ENCODE measurements at regions not wholly inside any gene's neighbourhood (a gene's known extent, or its start where the extent isn't known, plus 50 kb on each side); places are given as distances from the start of the nearest gene placed in this dataset.
A peak's percentile ranks its signal among the peaks of the same experiment; 100 is the strongest.
"Not testable (repeated sequence)": the region's sequence is repeated elsewhere in the genome, so short reads cannot be mapped to it uniquely, and the experiment has no call there.

DNA sequence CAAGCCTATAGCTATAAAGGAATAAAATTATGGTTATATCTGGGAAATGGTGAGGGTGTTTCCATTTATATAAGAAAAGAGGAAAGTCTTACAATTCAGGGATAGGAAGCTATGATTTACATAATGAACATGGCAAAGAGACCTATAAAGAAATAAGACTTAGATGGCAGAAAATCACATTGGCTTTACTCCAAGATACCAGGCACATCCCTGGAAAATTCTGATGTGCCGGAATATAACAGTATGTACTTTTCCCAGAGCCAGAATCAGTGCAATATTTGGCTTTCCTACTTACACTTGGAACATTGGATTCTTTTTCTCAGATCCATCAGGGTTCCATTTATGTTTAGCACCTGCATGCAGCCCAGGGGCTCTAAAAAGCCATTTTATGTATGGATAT lies 357.8 kb downstream of the CETN3 start:
- TF ChIP-seq, protein P1, sequence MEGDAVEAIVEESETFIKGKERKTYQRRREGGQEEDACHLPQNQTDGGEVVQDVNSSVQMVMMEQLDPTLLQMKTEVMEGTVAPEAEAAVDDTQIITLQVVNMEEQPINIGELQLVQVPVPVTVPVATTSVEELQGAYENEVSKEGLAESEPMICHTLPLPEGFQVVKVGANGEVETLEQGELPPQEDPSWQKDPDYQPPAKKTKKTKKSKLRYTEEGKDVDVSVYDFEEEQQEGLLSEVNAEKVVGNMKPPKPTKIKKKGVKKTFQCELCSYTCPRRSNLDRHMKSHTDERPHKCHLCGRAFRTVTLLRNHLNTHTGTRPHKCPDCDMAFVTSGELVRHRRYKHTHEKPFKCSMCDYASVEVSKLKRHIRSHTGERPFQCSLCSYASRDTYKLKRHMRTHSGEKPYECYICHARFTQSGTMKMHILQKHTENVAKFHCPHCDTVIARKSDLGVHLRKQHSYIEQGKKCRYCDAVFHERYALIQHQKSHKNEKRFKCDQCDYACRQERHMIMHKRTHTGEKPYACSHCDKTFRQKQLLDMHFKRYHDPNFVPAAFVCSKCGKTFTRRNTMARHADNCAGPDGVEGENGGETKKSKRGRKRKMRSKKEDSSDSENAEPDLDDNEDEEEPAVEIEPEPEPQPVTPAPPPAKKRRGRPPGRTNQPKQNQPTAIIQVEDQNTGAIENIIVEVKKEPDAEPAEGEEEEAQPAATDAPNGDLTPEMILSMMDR (IDR thresholded peaks at IDR 0.05; ENCODE audit: low read depth, low read length): no peak

DNA sequence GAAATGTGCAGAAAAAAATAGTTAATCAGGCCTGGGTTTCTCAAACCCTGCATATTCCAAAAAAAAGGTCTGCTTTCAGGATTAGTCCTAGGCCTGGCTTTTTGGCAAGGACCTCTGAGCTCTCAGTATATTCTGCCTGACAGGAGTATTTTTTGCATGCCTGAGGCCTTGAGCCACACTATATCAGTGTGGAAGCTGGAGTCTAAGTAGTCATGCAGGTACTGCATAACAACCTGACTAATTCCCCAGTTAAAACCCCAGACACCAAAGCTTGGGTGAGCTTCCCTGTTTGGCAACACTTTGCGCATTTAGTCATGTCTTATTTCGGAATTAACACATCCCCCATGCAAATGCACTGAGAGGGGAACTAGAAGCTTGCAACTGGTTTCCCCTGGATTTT lies 359.5 kb downstream of the CETN3 start:
- in situ Hi-C loops (cut with HindIII; ENCODE audit: low sequenced_read_pairs): no loop called here
- TF ChIP-seq, protein P1 (IDR thresholded peaks at IDR 0.05; ENCODE audit: low read depth, low read length): no peak
- H3K4me3 ChIP-seq (ENCODE audit: low read depth, low read length): no peak overlapping the region
- DNase-seq (ENCODE audit: low read depth, low spot score): no peak

More for the DNA sequence above, 357.8 kb downstream of the CETN3 start:
- no peak for DNase-seq (ENCODE audit: low read depth, low spot score)
- no peak overlapping the region for H3K4me3 ChIP-seq (ENCODE audit: low read depth, low read length)
- in situ Hi-C loops (cut with HindIII; ENCODE audit: low sequenced_read_pairs): no loop called here

DNA sequence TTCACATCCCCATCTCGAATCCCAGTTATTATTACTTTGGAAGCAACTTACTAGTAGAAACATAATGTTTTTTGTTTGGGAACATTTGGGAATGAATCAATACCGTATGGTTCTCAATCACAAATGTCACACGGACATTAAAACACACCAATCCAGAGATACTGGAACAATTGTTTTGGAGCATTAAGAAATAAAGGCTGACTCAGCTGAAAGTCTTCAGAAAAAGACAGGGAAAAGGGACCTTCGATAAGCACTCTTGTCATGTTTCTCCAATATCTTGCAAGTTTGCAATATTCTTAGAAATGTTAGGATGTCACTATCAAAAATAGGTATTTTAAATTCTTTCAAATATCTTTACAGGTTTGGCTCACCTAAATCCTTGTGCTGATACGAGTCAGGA lies 362.4 kb downstream of the CETN3 start:
- H3K4me3 ChIP-seq (ENCODE audit: low read depth, low read length): no peak overlapping the region
- TF ChIP-seq, protein P1 (IDR thresholded peaks at IDR 0.05; ENCODE audit: low read depth, low read length): no peak
- no peak for DNase-seq (ENCODE audit: low read depth, low spot score)
- in situ Hi-C loops (cut with HindIII; ENCODE audit: low sequenced_read_pairs): no loop called here

DNA sequence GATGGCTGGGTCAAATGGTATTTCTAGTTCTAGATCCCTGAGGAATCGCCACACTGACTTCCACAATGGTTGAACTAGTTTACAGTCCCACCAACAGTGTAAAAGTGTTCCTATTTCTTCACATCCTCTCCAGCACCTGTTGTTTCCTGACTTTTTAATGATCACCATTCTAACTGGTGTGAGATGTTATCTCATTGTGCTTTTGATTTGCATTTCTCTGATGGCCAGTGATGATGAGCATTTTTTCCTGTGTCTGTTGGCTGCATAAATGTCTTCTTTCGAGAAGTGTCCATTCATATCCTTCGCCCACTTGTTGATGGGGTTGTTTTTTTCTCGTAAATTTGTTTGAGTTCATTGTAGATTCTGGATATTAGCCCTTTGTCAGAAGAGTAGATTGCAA lies 369.5 kb downstream of the CETN3 start:
- in situ Hi-C loops (cut with HindIII; ENCODE audit: low sequenced_read_pairs); H3K4me3 ChIP-seq (ENCODE audit: low read depth, low read length); DNase-seq (ENCODE audit: low read depth, low spot score): not testable (repeated sequence)

DNA sequence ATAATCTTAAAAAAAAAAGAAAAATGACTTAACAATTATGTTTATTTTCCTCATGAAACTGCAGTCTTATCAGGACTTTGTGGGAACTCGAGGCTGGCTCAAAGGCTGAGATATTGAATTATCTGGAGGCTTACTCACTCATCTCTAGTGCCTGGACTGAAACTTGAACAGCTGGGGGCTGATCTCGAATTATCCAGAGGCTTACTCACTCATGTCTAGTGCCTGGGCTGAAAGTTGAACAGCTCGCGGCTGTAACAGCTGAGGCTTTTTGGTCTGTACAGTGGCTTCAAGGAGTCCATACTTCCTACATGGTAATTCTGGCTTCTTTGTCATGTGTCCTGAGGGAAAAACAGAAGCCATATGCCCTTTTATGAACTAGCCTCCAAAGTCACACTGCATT lies 371.9 kb downstream of the CETN3 start:
- H3K4me3 ChIP-seq (ENCODE audit: low read depth, low read length): no peak overlapping the region
- peak; percentile 67 for DNase-seq (ENCODE audit: low read depth, low spot score)
- in situ Hi-C loops (cut with HindIII; ENCODE audit: low sequenced_read_pairs): no loop called here
- TF ChIP-seq, protein P1 (IDR thresholded peaks at IDR 0.05; ENCODE audit: low read depth, low read length): no peak

DNA sequence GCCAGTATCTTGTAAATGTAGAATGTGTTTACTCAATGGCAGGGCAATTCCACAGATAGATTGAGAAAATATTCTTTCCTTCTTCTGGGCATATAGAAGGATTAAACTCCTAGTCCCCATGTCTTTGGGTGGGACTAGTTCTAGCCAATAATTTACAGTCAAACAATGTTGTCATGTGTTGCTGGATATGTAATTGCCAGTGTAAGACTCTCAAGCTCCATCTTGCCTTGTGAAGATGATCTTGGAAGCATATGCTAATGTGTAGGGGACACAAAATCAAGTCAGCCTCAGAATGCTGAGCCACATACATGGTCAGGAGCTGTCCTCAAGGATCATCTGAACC lies 386.9 kb downstream of the CETN3 start:
- no peak overlapping the region for H3K4me3 ChIP-seq (ENCODE audit: low read depth, low read length)
- TF ChIP-seq, protein P1 (IDR thresholded peaks at IDR 0.05; ENCODE audit: low read depth, low read length): no peak
- in situ Hi-C loops (cut with HindIII; ENCODE audit: low sequenced_read_pairs): no loop called here
- DNase-seq (ENCODE audit: low read depth, low spot score): peak; percentile 21

DNA sequence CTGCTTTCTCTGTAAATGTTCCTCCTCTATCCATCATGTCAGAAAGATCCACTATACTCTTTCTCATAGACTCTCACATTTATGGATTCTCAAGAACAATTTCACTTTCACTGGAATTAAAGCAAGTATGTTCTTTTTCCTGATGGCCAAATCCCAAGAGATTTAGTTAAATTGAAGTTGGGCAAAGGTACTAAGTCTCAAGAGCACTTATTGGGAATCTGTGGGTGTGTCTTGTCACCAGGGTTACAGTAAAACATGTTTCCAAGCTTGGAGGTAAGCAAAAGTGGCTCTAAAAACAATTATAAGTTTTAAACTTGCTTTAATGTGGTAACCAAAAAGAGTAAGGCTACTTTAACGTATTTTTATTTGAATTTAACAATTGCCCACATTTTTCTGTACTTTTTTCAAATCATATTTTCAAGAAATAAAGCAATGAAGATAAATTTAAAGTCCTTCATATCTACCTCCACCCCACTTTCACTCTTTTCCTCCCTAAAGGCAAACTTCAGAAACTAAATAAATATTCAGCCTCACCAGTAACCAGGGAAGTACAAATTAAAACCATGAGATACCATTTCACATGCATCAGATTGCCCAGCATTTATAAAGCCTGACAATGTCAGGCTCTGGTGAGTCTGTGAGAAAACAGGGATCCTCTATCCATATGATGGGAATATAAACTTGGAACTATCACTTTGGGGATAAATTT lies 387.4 kb downstream of the CETN3 start:
- TF ChIP-seq, protein P1 (IDR thresholded peaks at IDR 0.05; ENCODE audit: low read depth, low read length): no peak
- no peak overlapping the region for H3K4me3 ChIP-seq (ENCODE audit: low read depth, low read length)
- in situ Hi-C loops (cut with HindIII; ENCODE audit: low sequenced_read_pairs): no loop called here
- peak; percentile 46 for DNase-seq (ENCODE audit: low read depth, low spot score)
